ENCODE measurements at regions not wholly inside any gene's neighbourhood (a gene's known extent, or its start where the extent isn't known, plus 50 kb on each side); places are given as distances from the start of the nearest gene placed in this dataset.

DNA sequence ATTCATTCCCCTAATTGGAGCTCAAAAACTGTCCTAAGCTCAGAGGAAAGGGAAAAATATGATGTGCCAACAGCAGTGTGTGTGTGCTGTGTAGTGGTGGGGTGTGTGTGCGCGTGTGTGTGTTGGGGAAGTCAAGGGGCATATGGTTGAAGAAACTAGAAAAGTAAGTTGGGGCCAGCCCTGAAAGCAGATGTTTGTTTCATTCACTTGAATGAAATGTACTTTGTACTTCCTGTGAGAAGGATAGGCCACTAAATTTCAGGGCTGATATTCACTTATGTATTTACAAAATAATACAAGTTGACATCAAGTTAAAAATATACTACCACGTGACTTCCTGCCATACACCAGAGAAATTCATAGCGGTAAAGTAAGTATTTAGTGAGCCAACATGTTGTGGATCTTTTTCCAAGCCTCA is 151.3 kb upstream of the JADE1 start:
- no peak for DNase-seq (ENCODE audit: extremely low spot score)
- CTCF ChIA-PET, result interaction anchor here (1.0 to 1.5 kb wide), 3 partner anchors 11 to 202 kb away, joined by 3 to 4 read pairs (median 3); no protein-coding TSS in a partner anchor
- POLR2A ChIA-PET, result no interaction called here
- TF ChIP-seq, protein P1, sequence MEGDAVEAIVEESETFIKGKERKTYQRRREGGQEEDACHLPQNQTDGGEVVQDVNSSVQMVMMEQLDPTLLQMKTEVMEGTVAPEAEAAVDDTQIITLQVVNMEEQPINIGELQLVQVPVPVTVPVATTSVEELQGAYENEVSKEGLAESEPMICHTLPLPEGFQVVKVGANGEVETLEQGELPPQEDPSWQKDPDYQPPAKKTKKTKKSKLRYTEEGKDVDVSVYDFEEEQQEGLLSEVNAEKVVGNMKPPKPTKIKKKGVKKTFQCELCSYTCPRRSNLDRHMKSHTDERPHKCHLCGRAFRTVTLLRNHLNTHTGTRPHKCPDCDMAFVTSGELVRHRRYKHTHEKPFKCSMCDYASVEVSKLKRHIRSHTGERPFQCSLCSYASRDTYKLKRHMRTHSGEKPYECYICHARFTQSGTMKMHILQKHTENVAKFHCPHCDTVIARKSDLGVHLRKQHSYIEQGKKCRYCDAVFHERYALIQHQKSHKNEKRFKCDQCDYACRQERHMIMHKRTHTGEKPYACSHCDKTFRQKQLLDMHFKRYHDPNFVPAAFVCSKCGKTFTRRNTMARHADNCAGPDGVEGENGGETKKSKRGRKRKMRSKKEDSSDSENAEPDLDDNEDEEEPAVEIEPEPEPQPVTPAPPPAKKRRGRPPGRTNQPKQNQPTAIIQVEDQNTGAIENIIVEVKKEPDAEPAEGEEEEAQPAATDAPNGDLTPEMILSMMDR (IDR thresholded peaks at IDR 0.05; ENCODE audit: control extremely low read depth, extremely low read depth, low read depth, missing control alignments), result no peak

DNA sequence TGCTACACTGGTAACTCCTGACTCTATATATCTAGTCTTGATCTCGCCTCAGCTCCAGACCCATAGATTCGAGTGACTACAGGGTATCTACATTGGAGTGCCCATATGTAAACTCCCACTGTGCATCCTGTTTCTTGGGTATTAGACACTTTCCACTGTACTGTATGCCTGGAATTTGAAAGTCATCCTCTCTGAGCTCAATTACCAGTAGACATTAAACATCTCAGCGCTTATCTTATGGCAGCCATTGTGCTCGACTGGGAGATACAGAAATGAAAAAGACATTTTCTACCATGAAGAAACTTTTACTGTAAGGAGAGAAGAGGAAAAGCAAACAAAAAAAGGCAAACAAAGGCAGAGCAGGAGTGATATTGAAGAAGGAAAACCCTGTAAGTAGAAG is 151.9 kb upstream of the JADE1 start:
- ChIA-PET CTCF (interaction anchor here (1.0 to 1.5 kb wide), 5 partner anchors 11 to 202 kb away, joined by 3 to 4 read pairs (median 3); no protein-coding TSS in a partner anchor), POLR2A (no interaction called here)
- TF ChIP-seq, protein P1 (IDR thresholded peaks at IDR 0.05; ENCODE audit: control extremely low read depth, extremely low read depth, low read depth, missing control alignments), result no peak
- no peak for DNase-seq (ENCODE audit: extremely low spot score)

DNA sequence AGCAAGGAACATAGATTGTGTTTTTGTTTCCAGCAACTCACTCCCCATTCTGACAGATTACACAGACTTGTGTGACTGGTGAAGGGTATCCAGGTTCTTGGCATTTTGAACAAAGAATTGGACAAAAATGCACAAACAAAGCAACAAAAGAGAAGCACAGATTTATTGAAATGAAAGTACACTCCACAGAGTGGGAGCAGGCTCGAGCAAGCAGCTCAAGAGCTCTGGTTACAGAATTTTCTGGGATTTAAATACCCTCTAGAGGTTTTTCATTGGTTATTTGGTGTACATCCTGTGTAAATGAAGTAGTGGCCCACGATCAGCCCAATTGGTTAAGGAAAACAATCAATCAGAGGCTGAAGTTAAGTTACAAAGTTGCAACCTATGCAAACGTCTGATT is 155.0 kb upstream of the JADE1 start:
- ChIA-PET CTCF (no interaction called here), POLR2A (no interaction called here)
- TF ChIP-seq, protein P1 (IDR thresholded peaks at IDR 0.05; ENCODE audit: control extremely low read depth, extremely low read depth, low read depth, missing control alignments), result no peak
- DNase-seq (ENCODE audit: extremely low spot score), result no peak

DNA sequence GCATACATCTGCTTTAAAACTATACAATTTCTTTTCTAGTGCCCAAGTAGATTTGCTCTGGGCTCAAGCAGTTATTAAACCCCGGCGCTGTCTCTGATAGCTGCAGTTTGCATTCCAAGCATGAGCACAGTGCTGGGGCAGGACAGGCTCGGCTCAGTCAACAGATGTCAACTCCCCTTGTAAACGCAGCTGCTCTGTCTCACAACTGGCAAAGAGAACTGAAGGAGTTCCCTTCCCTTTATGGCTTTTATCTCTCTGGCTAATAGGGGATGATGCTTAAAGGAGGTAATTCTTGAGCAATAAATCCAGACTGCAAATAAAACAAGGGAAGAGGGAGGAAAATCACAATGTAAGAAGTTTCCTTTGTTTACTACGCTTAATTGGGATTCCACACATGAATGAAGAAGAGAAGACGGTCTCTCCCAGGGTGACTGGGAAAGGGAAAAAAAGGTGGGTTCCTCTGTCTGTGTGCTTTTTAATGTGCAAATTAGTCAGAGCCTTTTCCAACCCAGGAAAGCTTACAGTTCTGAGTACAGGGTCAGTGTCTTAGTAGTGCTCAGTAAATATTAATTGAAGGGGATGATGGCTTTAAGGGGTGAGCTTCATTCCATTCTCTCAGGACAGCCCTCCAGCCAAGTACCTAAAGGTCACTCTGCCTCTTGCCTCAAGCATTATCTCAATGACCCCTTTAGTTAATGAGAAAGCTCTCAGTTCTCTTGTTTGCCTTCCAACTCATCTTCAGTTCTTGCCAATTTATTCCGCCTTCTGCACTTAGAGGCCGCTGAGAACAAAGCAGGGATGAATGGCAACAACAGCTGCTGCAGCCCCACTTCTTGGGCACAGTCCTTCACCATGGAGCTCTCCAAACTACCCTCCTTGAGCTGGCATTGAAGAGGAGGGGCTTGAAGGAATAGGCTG is 155.7 kb upstream of the JADE1 start:
- CTCF ChIA-PET, result no interaction called here
- DNase-seq (ENCODE audit: extremely low spot score), result no peak
- POLR2A ChIA-PET, result no interaction called here
- TF ChIP-seq, protein P1 (IDR thresholded peaks at IDR 0.05; ENCODE audit: control extremely low read depth, extremely low read depth, low read depth, missing control alignments), result no peak

DNA sequence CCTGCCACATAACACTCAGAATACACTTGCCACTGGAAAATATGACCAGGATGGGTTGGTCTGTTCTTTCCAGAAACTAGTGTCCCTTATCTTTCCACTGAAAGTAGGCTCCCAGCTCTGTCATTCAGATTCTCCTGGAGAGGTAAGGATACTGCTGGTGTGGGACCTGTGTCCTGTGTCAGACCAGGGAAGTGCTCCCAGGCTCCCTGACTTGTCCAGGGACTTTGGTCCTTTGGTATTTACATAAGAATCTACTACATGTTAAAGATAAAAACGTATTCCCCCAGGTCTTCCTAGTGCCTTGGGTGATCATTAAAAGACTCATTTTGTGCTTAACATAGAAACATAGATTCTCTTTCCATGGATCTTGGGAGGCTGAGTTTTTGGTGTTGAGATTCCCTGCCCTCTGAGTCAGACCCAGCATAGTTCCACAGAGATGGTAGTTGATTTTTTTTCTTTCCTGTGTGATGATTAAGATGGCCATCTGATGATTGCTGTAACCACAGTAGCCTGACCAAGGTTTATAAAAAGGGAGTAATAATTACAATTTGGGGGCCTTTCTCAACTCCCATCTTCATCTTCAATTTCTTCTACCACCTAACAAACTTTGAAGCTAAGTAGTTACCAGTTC is 159.8 kb upstream of the JADE1 start:
- CTCF ChIA-PET, result interaction anchor here (1.2 to 1.5 kb wide), 2 partner anchors 25 to 43 kb away, joined by 3 read pairs; no protein-coding TSS in a partner anchor
- POLR2A ChIA-PET, result no interaction called here
- TF ChIP-seq, protein P1 (IDR thresholded peaks at IDR 0.05; ENCODE audit: control extremely low read depth, extremely low read depth, low read depth, missing control alignments), result no peak
- no peak for DNase-seq (ENCODE audit: extremely low spot score)

DNA sequence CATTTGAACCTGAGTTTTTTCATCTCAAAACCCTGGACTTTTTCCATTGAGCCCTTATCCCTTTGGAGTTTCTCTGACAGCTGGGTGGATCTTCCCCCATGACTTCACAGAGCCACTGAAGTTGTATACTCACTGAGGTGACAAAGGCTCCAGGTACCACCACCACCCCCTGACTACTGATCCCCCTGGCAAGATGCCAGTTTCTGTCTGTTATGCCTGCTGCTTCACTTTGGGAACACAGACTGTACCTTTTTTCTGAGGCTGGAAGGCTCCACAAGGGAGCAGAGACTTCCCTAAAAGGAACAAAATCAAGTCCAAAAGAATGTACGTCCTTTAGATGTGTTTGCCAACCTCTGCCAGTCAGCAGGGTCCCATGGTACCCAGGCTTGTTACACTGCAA is 160.3 kb upstream of the JADE1 start:
- POLR2A ChIA-PET, result no interaction called here
- no peak for DNase-seq (ENCODE audit: extremely low spot score)

More for the DNA sequence above, 160.3 kb upstream of the JADE1 start:
- TF ChIP-seq, protein P1 (IDR thresholded peaks at IDR 0.05; ENCODE audit: control extremely low read depth, extremely low read depth, low read depth, missing control alignments), result no peak
- CTCF ChIA-PET, result interaction anchor here (1.5 kb wide), 1 partner anchor 43 kb away, joined by 3 read pairs; no protein-coding TSS in a partner anchor

All from GM10248 (cell line).